Left colon (tissue), 2 donors: ENCODE measurements at regions not wholly inside any gene's neighbourhood (a gene's known extent, or its start where the extent isn't known, plus 50 kb on each side); places are given as distances from the start of the nearest gene placed in this dataset.

Source experiments
- ATAC-seq: fragments of 200-7000 bp; cut with Tn5 transposase; one replicate; pipeline ENCODE4 v1.9.1; 2020; ENCODE audit warnings: mild to moderate bottlenecking, moderate library complexity
- DNase-seq, 2 donors: peaks; one replicate each; pipeline ENCODE4 v3.0.0-alpha.2; 2020
- intact Hi-C, 2 donors: fragments of 100-400 bp; cut with DNase I in 1 of 2; cut with micrococcal nuclease in 1 of 2; formaldehyde crosslinking; loops; one replicate each; pipeline versions ENCODE4 v1.11.2 to v1.14.0; 2022; cut with DNase I, micrococcal nuclease
- donor health status: DM: no; HTN: no; CAD: no.
- donor health status: DM: yes; HTN: yes; CAD: no.

DNA sequence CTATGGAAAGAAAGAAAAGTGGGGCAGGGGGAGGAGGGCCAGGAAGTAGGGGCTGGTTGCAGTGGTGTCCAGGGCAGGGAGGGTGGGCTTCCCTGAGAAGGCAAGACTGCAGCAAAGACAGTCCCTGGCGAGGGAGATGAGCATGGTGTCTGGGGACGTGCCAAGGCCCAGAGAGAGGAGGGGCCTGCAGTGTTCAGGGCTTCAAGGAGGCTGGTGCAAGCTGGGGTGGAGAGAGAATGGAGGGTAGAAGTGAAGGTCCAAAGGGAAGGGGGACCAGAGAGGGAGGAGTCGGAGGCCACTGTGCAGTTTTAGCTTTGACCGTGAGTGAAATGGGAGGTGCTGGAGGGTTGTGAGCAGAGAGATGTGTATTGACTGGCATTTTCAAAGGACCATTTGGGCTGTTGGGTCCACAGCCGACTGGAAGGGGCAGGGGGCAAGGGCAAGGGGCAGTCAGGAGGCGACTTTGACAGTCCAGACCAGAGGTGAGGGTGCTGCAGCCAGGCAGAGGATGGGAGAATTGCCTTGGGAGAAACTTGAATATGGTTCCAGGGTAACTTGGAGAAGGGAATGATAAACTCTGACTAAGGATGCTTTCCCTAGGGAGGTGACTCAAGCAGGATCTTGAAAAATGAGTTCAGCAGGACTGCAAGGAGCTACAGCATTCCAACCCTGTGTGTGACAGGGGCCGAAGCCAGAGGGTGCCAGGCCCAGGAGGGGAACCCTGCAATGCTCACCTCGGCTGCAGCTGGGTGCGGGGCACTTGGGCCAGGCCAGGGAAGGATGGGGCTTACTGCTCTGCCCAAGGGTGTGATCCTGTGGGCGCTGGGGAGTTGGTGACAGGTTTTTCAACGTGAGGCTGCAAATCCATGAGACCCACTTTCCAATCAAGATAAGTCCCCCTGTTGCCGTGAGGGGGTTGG, 177.1 kb upstream of the HAAO start:
- no peak for DNase-seq
- intact Hi-C loops = loop anchor here in 1 of 2 donors (10.0 kb wide), 1 partner anchor 515 kb away; no protein-coding TSS in a partner anchor
- ATAC-seq = no peak

DNA sequence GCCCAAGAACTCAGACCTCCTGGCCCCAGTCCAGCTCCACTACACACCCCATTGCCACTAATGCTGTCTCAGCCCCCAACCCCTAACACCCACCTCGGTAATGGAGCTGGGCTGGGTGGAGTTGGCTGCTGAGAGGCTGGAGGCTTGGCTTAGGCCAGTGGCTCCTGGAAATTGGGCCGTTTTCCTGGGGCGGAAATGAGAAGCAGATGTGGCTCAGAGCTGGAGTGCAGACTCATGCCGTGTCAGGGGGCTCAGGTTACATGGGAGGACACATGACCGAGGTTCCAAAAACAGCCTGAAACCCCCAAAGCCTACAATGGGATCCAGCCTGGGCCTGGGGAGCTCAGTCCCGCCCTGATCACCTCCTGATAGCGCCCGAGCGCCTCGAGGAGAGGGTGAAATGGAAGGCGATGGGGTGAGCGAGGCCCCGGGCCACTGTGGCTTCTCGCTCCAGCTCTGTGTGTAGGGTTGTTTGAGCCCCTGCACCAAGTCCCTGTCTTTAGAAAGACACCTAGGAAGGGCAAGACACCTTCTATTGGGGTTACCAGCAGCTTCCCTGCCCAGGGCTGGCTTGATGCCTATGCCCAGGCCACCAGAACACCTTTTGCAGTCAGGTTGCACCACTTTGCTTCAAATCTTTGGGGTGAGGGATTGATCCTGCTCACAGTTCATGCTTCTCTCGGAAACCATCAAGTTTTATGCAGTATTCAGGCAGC, 175.7 kb upstream of the HAAO start:
- ATAC-seq = no peak
- intact Hi-C loops = no loop called here

DNA sequence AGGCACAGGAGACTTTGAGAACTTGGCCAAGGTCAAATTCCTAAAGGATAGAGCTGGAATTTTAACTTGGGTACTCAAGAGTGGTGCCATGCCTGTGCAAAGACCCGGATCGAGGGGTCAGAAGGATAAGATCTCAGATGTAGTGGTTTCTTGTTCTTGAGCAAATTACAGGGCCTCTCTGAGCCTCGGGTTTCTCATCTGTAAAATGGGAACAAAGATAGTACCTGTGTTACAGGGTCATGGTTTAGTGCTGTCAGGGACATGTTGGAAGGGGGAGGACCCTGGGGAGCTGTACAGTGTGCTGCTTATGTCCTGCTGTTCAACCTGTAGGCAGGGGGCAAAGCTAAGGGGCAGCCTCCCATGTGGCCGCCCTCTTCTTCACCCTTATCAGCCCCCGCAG, 173.5 kb upstream of the HAAO start:
- ATAC-seq (no peak), DNase-seq (no peak)
- intact Hi-C loops = no loop called here

More for the DNA sequence above, 175.7 kb upstream of the HAAO start:
- DNase-seq = no peak

DNA sequence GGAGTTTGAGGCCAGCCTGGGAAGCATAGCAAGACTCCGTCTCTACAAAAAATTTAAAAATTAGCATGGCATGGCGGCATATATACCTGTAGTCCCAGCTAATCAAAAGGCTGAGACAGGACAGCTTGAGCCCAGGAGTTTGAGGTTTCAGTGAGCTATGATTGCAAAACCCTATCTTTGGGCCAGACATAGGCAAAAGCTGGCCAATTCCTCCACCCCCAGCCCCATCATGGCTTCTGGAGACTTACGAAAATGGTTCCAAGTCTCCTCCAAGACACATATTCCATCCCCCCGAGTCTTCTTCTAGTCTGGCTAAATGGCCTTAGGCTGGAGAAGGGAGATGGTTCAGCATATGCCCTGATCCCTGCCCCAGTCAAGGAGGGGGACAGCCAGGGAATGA, 172.8 kb upstream of the HAAO start:
- intact Hi-C loops = no loop called here
- DNase-seq (no peak), ATAC-seq (no peak)

DNA sequence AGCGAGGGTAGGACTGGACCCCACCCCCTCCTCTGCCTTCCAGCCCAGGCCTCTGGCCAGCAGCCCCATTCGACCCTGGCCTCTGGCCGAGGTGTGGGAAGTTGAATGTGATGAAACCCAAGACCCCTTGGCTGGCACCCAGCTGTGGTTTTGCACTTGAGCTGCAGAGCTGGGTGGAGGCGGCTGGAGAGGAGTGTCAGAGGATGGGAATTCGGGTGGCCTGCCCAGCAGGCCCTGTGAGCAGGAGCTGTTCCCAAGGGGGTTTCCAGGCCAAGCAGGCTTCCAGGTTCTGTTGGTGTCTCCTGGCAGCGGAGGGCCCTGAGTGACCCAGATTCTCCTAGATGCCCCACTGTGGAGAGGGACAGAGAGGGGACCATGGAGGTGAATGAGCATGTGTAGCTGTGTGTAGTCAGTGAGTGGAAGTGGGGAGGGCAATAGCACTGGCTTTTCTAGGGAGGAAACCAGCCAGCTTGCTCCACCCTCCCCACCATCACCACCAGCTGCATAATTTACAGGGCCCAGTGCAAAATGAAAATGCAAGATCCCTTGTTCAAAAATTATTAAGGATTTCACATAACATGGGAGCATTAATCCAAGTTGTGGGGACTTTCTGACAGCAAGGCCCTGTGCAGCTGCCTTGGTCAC, 172.2 kb upstream of the HAAO start:
- DNase-seq (peak in 1 of 2 donors; percentile 57), ATAC-seq (no peak)
- intact Hi-C loops = no loop called here

DNA sequence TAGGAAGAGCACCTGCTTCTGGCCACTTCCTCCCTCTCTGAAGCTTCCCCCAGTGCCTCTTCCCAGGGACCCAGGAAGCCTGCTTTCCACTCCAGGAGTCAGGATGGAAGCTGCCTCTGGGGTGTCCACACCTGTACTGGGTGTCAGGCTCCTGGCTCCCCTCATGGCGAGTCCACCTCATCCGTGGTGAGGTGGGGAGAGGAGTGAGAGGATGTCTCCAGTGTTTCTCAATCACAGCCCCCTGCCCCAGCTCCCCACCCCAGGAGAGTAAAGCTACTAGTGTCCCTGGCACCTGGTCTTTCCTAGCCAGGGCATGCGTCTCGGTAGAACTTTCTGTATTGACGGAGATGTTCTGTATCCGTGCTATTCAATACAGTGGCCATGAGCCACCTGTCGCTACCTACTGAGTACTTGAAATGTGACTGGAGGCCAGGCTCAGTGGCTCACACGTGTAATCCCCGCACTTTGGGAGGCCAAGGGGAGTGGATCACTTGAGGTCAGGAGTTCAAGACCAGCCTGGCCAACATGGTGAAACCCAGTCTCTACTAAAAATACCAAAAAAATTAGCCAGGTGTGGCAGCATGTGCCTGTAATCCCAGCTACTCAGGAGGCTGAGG, 171.2 kb upstream of the HAAO start:
- ATAC-seq = no peak
- DNase-seq = no peak
- intact Hi-C loops = no loop called here

DNA sequence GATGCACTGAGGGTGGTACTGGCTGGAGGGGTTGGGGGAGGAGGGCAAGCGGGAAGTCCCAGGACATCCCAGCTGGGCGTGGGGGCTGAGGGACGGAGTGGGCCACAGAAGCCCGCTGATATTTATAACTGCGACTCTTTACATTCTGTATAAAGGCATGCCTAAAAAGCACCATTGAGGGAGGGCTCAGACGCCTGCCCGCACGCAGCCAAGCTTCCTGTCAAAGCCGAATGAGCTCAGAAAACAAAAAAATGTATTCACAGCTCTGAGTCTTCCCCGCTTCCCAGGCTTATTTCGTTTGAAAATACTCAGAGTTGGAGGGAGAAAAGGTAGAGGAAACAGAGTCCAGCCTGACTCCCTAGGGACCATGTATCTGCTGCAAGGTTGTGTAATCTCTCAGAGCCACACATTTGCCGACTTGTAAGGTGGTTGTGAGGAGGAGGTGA, 170.1 kb upstream of the HAAO start:
- intact Hi-C loops = no loop called here
- DNase-seq = no peak
- ATAC-seq = no peak

DNA sequence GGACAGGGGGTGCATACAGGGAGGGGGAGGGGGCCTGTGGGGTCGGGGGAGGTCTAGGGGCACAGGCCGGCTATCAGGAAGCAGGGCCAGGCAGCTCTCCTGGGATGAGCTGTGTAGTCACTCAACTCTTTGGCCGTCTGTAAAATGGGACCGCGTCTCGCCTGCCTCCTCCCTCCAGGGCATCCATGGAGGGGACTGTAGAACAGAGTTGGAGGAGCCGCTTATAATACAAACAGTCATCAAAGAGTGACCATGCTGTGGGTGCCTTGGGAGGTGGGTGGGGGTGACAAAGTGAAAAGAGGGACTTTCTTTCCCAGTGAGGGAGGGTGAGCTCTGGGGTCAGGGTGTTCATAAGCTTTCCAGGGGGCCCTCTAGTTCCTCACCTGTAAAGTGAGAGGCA, 169.6 kb upstream of the HAAO start:
- no peak for DNase-seq
- ATAC-seq = no peak
- intact Hi-C loops = no loop called here

DNA sequence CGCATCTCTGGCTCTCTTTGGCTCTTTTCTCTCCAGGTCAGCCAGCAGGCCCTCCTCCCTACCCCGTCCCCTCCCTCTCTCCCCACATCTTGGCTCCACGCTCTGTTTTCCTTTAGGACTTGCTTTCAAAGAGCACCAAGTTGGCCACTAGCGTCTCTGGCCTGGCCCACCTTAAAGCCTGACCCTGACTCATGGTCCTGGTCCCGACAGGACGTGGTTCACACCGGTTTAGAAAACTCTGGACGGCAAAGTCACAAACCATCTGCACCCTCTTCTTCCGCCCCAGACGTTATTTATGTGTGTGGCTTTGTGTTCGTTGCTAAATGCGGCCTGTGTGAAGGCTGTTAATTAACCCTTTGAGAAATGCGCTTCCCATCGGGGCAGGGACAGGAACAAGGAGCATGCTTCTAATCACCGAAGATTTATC, 169.0 kb upstream of the HAAO start:
- intact Hi-C loops = no loop called here
- DNase-seq (peak in 1 of 2 donors; percentile 58), ATAC-seq (no peak)

DNA sequence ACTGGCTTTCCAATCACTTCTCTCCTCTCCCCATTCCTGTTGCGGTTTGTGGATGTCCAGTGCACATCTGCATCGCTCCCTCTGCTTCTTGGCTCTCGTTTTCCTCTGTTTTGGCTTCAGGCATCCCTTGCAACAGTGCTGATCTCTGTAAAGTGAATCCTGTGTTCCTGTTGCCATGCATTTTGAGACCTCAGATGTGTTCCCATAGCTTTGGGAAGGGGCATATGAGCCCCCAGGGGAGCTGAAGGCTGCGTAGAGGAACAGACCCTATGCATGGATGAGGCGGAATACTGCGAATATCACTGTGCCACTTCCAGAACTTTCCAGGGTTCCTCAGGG, 168.4 kb upstream of the HAAO start:
- DNase-seq = no peak
- no peak for ATAC-seq
- intact Hi-C loops = no loop called here

DNA sequence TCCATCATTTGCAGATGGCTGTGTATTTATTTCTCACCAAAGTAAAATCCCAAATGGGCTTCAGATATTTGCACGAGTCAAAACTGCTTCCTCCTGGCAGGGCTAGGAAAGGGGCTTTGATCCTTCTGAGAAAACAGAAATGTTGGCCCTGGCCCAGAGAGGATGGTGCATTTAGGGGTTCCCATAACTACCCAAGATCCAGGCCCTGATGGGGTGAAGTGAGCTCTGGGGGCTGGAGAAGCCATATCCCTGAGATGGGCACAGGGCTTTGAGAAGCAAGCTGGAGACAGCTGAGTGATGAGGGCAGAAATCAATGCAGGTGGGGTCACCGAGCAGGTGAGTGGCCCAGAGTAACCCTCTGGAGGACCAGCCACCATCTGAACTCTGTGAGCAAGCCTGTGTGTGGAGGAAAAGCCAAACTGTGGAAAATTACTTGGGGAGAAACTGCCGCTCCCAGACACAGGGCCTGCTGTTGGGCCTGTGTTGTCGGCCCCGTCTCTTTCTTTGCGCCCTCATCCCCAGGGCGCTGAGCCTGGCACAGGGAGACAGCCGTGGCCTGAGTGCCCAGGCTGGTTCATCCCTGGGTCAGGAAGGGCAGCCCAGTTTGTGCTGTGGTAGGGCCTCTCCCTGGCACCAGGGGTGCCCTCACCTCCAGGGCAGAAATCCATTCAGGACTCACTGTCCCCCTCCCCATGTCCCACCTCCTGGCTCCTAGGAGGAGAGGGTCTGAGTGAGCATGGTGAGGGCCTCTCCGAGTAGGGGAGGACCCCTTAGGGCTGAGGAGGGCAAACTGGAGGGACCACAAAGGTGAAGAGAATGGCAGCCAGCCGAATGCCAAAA, 167.8 kb upstream of the HAAO start:
- DNase-seq = no peak
- intact Hi-C loops = no loop called here
- ATAC-seq = no peak

DNA sequence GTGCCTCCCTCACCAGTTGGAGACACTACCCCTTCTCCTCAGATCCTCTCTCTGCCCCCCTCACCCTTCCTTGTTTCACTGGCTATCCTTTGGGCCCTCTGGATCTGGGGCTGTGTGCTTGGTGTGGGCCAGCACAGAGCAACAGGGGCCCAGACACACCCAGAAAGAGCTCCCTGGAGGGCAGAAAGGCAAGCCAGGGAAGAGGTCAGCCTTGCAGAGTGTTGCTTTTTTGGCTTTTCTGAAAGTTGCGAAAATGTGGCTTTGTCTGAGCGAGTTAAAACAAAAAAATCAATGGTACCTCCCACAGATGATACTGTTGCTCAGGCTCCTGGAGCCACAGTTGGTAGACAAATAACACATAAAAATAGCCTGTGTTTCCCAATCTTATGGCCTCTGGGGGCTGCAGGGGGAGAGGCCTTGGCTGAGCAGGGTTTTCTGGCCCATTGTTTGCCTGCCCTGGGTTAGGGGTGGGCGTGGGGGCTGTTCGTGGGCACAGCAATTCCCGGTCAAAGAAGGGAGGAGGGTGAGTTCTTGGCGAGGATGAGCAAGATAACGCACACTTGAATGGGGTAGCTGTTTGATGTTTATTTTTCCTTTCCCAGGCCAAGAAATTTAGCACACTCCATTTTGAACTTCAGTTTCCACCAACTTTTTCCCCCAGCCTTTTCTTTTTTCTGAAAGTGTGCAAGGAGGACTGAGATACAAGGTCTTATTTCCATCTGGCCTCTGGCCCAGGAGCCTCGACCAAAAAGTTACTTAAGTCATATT, 167.0 kb upstream of the HAAO start:
- intact Hi-C loops = no loop called here
- DNase-seq (no peak), ATAC-seq (no peak)

DNA sequence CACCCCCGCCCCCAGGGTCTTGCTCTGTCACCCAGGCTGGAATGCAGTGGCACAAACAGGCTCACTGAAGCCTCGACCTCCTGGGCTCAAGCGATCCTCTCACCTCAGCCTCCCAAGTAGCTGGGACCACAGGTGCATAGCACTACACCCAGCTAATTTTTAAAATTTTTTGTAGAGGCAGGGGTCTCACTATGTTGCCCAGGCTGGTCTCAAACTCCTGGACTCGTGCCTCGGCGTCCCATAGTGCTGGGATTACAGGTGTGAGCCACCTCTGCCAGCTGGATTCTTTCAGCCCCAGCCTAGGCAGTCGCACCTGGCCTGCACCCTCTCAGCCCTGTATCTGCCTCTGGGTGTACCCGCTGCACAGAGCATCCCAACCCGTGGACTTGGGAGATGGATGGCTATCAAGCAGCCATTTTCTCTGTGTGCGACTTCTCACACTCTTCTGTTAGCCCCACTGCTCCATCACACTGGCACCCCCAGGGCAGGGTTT, 166.4 kb upstream of the HAAO start:
- ATAC-seq (no peak), DNase-seq (no peak)
- intact Hi-C loops = no loop called here

DNA sequence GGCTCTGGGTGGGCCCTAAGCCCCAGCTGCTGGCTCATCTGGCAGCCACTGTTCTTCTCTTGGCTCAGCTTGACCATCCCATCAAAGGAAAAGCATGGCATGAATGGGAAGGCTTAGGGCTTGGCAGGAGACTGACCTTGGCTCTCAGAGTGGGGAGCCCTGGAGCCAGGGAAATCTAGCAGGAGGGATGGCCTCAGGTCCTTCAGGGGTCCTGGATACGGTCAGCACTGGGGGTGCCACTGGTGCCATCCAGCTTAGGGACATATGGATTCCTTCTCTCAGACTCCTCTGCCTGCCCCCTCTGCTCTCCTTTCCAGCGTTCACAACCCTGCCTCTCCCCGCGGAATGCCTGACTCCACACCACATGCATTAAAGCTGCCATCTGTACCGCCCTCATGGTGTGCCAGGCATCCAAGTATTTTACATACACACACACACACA, 165.5 kb upstream of the HAAO start:
- DNase-seq (no peak), ATAC-seq (no peak)
- intact Hi-C loops = no loop called here

DNA sequence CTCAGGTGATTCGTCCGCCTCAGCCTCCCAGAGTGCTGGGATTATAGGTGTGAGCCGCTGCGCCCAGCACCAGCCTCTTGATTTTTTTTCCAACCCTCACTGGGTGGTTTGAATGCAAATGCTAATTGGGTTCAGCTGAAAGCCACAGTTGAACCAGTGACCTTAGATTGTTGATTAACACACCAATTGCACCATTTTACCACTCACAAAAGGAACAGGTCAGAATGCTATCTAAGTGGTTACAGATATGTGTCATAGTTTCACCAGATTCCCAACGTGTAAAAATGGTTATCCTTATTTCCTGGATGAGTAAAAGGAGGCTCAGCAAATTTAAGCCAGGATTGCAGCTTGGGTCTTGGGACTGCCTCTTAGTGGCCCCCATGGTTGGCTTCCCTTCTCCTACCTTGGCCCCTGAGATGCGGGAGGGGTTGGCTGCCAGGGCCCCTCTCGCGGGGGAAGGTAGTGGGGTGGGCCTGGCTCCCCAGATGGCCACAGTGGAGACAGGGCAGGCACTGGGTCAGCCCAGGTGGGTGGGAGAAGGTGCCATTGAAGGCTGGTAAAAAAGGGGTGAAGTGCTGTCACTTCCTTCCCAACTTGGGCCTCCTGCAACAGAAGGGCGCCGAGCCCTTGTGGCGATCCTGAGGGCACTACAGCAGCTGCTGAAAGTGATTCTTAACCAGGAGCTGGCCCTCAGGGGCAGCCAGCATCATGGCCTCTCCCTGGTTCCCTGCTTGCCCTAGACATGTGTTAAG, 164.9 kb upstream of the HAAO start:
- no peak for DNase-seq

DNA sequence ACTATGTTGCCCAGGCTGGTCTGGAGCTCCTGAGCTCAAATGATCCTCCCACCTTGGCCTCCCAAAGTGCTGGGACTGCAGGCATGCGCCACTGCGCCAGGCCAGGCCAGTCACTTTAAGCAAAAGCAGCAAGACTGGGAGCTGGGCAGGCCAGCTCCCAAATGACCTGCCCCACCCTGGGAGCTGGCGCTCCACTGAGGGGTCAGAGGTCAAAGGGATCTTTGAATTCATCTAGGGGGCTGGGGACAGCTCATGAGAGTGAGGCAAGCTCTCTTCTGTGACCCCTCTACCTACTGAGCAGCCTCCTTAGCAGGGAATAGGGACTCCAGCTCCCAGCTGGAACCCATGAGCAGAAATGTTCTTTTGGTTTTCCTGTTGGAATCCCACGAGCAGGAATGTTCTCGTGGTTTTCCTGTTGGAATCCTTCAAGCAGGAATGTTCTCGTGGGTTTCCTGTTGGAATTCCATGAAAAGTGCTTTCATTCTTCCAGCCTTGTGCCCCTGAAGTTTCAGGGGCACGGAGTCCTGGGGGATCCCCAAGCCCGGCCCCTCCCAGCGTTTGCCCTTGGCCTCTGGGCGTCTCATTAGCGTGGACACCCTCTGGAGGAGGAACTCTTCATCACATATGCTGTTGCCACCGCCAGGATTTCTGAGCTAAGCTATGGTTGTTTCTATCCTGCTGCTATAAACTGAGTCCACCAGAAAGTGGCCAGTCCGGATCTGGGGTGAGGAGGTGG, 162.0 kb upstream of the HAAO start:
- ATAC-seq = peak; percentile 20
- intact Hi-C loops = no loop called here
- DNase-seq = no peak

More for the DNA sequence above, 164.9 kb upstream of the HAAO start:
- intact Hi-C loops = no loop called here
- peak; percentile 85 for ATAC-seq
